Bronchial epithelial cell (primary cell): ENCODE measurements at regions not wholly inside any gene's neighbourhood (a gene's known extent, or its start where the extent isn't known, plus 50 kb on each side); places are given as distances from the start of the nearest gene placed in this dataset.

Source experiments
- DNase-seq: peaks from one replicate; pipeline ENCODE4 v3.0.0-alpha.2; 2010; ENCODE audit warnings: low read depth
- FAIRE-seq: peaks from 2 replicates; lab custom pipeline; 2011; peaks lifted over from hg19 to GRCh38; lab: Jason Lieb, UNC
- H3K27me3 ChIP-seq: 2 replicates; pipeline ENCODE4 v1.5.1; 2011; ENCODE audit warnings: low read length; ENCODE audit not compliant: control insufficient read depth, insufficient read depth
- H3K36me3 ChIP-seq: 2 replicates; pipeline ENCODE4 v1.5.1; 2011; ENCODE audit warnings: low read length; ENCODE audit not compliant: control insufficient read depth, insufficient read depth
- H3K4me3 ChIP-seq: 2 replicates; pipeline ENCODE4 v1.5.1; 2011; ENCODE audit warnings: mild to moderate bottlenecking, low read depth, low read length, control low read depth
- CTCF ChIP-seq: IDR thresholded peaks from 2 replicates; pipeline ENCODE4 v1.5.1; 2011; ENCODE audit warnings: mild to moderate bottlenecking, moderate library complexity, low read length, control low read depth, inconsistent platforms; ENCODE audit not compliant: insufficient read depth, severe bottlenecking

- no peak for FAIRE-seq
- no peaks in the 10 kb centered on the region for H3K27me3 ChIP-seq
- no peak for TF ChIP-seq CTCF
- H3K36me3 ChIP-seq = no peaks in the 10 kb centered on the region
- no peak for DNase-seq
- H3K4me3 ChIP-seq = no peak overlapping the region
These were observed 169.7 kb downstream of the ZDHHC21 start for GRCh38 chr9:14523545-14523944.

- Histone ChIP-seq H3K27me3 (no peaks in the 10 kb centered on the region), H3K4me3 (no peak overlapping the region), H3K36me3 (no peaks in the 10 kb centered on the region)
- no peak for TF ChIP-seq CTCF
- FAIRE-seq (no peak), DNase-seq (no peak)
These were observed 170.4 kb downstream of the ZDHHC21 start for GRCh38 chr9:14522627-14523379.

- Histone ChIP-seq H3K36me3 (no peaks in the 10 kb centered on the region), H3K27me3 (no peaks in the 10 kb centered on the region), H3K4me3 (no peak overlapping the region)
- FAIRE-seq (no peak), DNase-seq (no peak)
- TF ChIP-seq CTCF = no peak
These were observed 172.9 kb downstream of the ZDHHC21 start for GRCh38 chr9:14520341-14520740.

GRCh38 chr9:14517154-14517906 lies 175.9 kb downstream of the ZDHHC21 start:
- DNase-seq (no peak), FAIRE-seq (no peak)
- Histone ChIP-seq H3K36me3 (no peaks in the 10 kb centered on the region), H3K4me3 (no peak overlapping the region), H3K27me3 (no peaks in the 10 kb centered on the region)
- no peak for TF ChIP-seq CTCF

GRCh38 chr9:14516656-14517055 lies 176.6 kb downstream of the ZDHHC21 start:
- no peak overlapping the region for H3K4me3 ChIP-seq
- no peaks in the 10 kb centered on the region for H3K36me3 ChIP-seq
- TF ChIP-seq CTCF = no peak
- no peak for FAIRE-seq
- no peaks in the 10 kb centered on the region for H3K27me3 ChIP-seq
- no peak for DNase-seq
